IMR-90 (cell line): ENCODE measurements at regions not wholly inside any gene's neighbourhood (a gene's known extent, or its start where the extent isn't known, plus 50 kb on each side); places are given as distances from the start of the nearest gene placed in this dataset.

Experiments used
- ATAC-seq: fragments of 200-7000 bp; cut with Tn5 transposase; 2 replicates; pipeline ENCODE4 v1.9.1; 2020; ENCODE audit warnings: low read depth, mild to moderate bottlenecking, moderate library complexity
- BruUV-seq: library from RNA; stranded (reverse); fragments of 400-500 nt; replicated peaks from 2 replicates; lab custom pipeline; 2021; lab: Mats Ljungman, UMichigan
- CTCF ChIA-PET: fragments of 300-600 bp; formaldehyde crosslinking; extraction: SDS; loops from one replicate; lab custom pipeline; 2021; ENCODE audit warnings: antibody characterized with exemption; lab: Yijun Ruan, JAX
- POLR2A ChIA-PET: fragments of 300-600 bp; sonication (Branson Sonifier 250); formaldehyde crosslinking; loops from one replicate; lab custom pipeline; 2022; ENCODE audit warnings: antibody characterized with exemption; ENCODE audit not compliant: unreplicated experiment; lab: Charles Lee
- DNase-seq: peaks from one replicate; pipeline ENCODE4 v3.0.0; 2013
- H2AFZ ChIP-seq: replicated peaks from 2 replicates; pipeline ENCODE3; 2013; ENCODE audit warnings: low read length, mild to moderate bottlenecking; ENCODE audit not compliant: poor library complexity
- H2AK5ac ChIP-seq: 2 replicates; pipeline ENCODE4 v1.6.1; 2013; ENCODE audit warnings: low read depth, low read length, inconsistent platforms
- H2AK9ac ChIP-seq: replicated peaks from 2 replicates; pipeline ENCODE3; 2013; ENCODE audit warnings: mild to moderate bottlenecking, low read depth, low read length, moderate library complexity; ENCODE audit not compliant: poor library complexity
- H2BK120ac ChIP-seq: 2 replicates; pipeline ENCODE4 v1.6.1; 2013; ENCODE audit warnings: low read depth, low read length, inconsistent platforms
- H2BK15ac ChIP-seq: 3 replicates; pipeline ENCODE4 v1.6.1; 2013; ENCODE audit warnings: low read depth, low read length, inconsistent platforms
- H2BK20ac ChIP-seq: 2 replicates; pipeline ENCODE4 v1.6.1; 2013; ENCODE audit warnings: low read depth, mild to moderate bottlenecking, inconsistent platforms, low read length, moderate library complexity
- H2BK5ac ChIP-seq: 2 replicates; pipeline ENCODE4 v1.6.1; 2013; ENCODE audit warnings: mild to moderate bottlenecking, low read depth, low read length, inconsistent platforms; ENCODE audit not compliant: poor library complexity, severe bottlenecking
- H3K14ac ChIP-seq: replicated peaks from 2 replicates; pipeline ENCODE4 v1.6.1; 2013; ENCODE audit warnings: low read depth, low read length, inconsistent platforms
- H3K18ac ChIP-seq: 2 replicates; pipeline ENCODE4 v1.6.1; 2013; ENCODE audit warnings: low read depth, low read length, control low read depth
- H3K23ac ChIP-seq: 2 replicates; pipeline ENCODE4 v1.6.1; 2013; ENCODE audit warnings: low read depth, low read length, inconsistent platforms
- H3K27ac ChIP-seq: 2 replicates; pipeline ENCODE4 v1.5.1; 2013; ENCODE audit warnings: mild to moderate bottlenecking, control low read depth, low read length; ENCODE audit not compliant: insufficient read depth
- H3K27me3 ChIP-seq: 2 replicates; pipeline ENCODE4 v1.6.1; 2013; ENCODE audit warnings: low read length; ENCODE audit not compliant: control insufficient read depth, insufficient read depth
- H3K36me3 ChIP-seq: 2 replicates; pipeline ENCODE4 v1.6.1; 2013; ENCODE audit warnings: low read length, mixed read lengths; ENCODE audit not compliant: control insufficient read depth, insufficient read depth
- H3K4ac ChIP-seq: 2 replicates; pipeline ENCODE4 v1.6.1; 2013; ENCODE audit warnings: low read depth, low read length, inconsistent platforms
- H3K4me1 ChIP-seq: 2 replicates; pipeline ENCODE4 v1.6.1; 2013; ENCODE audit warnings: low read length, mixed read lengths; ENCODE audit not compliant: control insufficient read depth, insufficient read depth
- H3K4me2 ChIP-seq: 2 replicates; pipeline ENCODE4 v1.6.1; 2013; ENCODE audit warnings: low read depth, mild to moderate bottlenecking, control low read depth, low read length, moderate library complexity
- H3K4me3 ChIP-seq: 2 replicates; pipeline ENCODE4 v1.5.1; 2013; ENCODE audit warnings: low read depth, mild to moderate bottlenecking, control low read depth, low read length, moderate library complexity; ENCODE audit not compliant: insufficient read depth
- H3K56ac ChIP-seq: 2 replicates; pipeline ENCODE4 v1.6.1; 2013; ENCODE audit warnings: low read length, inconsistent platforms; ENCODE audit not compliant: insufficient read depth; ENCODE audit errors: extremely low read depth
- H3K79me1 ChIP-seq, 2 experiments: 2 replicates each; pipeline ENCODE4 v1.6.1; 2013; ENCODE audit warnings: low read length in 2 of 2, inconsistent platforms in 1 of 2, low read depth in 1 of 2
- H3K9ac ChIP-seq: 2 replicates; pipeline ENCODE4 v1.6.1; 2013; ENCODE audit warnings: low read depth, low read length, control low read depth
- H3K9me1 ChIP-seq: 2 replicates; pipeline ENCODE4 v1.6.1; 2013; ENCODE audit warnings: low read length, inconsistent platforms; ENCODE audit not compliant: insufficient read depth
- H3K9me3 ChIP-seq: 2 replicates; pipeline ENCODE4 v1.6.1; 2013; ENCODE audit warnings: low read length; ENCODE audit not compliant: control insufficient read depth, insufficient read depth
- H4K20me1 ChIP-seq: 2 replicates; pipeline ENCODE4 v1.6.1; 2013; ENCODE audit warnings: low read length, inconsistent platforms; ENCODE audit not compliant: insufficient read depth
- H4K5ac ChIP-seq: 2 replicates; pipeline ENCODE4 v1.6.1; 2013; ENCODE audit warnings: mild to moderate bottlenecking, low read depth, low read length, control low read depth
- H4K8ac ChIP-seq, 2 experiments: 2 replicates each; pipeline ENCODE4 v1.6.1; 2013; ENCODE audit warnings: low read depth in 2 of 2, low read length in 2 of 2, control low read depth in 1 of 2, inconsistent platforms in 1 of 2
- H4K91ac ChIP-seq: 2 replicates; pipeline ENCODE4 v1.6.1; 2013; ENCODE audit warnings: low read depth, low read length, inconsistent platforms; ENCODE audit not compliant: insufficient read depth
- CEBPB ChIP-seq: IDR thresholded peaks from 2 replicates; pipeline ENCODE4 v1.6.1; 2012; ENCODE audit warnings: low read depth, low read length, improper control_type of control experiment
- MAFK ChIP-seq: IDR thresholded peaks from 2 replicates; pipeline ENCODE4 v1.6.1; 2012; ENCODE audit warnings: low read depth, low read length, improper control_type of control experiment
- MAZ ChIP-seq: IDR thresholded peaks from 2 replicates; pipeline ENCODE4 v1.6.1; 2012; ENCODE audit warnings: low read depth, mild to moderate bottlenecking, low read length, improper control_type of control experiment, moderate library complexity, borderline replicate concordance
- POLR2A ChIP-seq: IDR thresholded peaks from 2 replicates; pipeline ENCODE4 v1.6.1; 2012; ENCODE audit warnings: mild to moderate bottlenecking, low read depth, low read length
- RAD21 ChIP-seq: IDR thresholded peaks from 2 replicates; pipeline ENCODE4 v1.6.1; 2012; ENCODE audit warnings: low read length, improper control_type of control experiment
- SMC3 ChIP-seq: fragments of 150-350 bp; IDR thresholded peaks from 2 replicates; pipeline ENCODE4 v1.6.1; 2016; ENCODE audit warnings: low read depth, mild to moderate bottlenecking, antibody characterized with exemption, low read length, moderate library complexity
- WGBS, 2 experiments: methylation state at CpG; one replicate each; pipeline versions ENCODE4 v1.1.5 to v1.1.7; 2013; ENCODE audit warnings: missing lambda C conversion rate in 2 of 2; ENCODE audit not compliant: insufficient read length in 1 of 2; ENCODE audit errors: extremely low coverage in 2 of 2; 5-methylcytosine and 5-hydroxymethylcytosine counted together
- dilution Hi-C: fragments of 300-500 bp; cut with HindIII; formaldehyde crosslinking; loops from one replicate; pipeline ENCODE4 v1.14.3; 2018; ENCODE audit warnings: low sequenced_read_pairs; ENCODE audit not compliant: unreplicated experiment
- in situ Hi-C: fragments of 300-500 bp; cut with MboI; formaldehyde crosslinking; loops from 3 replicates; pipeline ENCODE4 v1.14.3; 2019; ENCODE audit warnings: low sequenced_read_pairs, inconsistent platforms, mixed read lengths
- intact Hi-C: fragments of 100-400 bp; cut with micrococcal nuclease; formaldehyde crosslinking; loops from 2 replicates; pipeline ENCODE4 v1.10.0; 2022
- TF ChIP-seq, protein P1 (sequence below): conservative IDR thresholded peaks from 2 replicates; pipeline ENCODE4 v1.5.1; 2012; ENCODE audit warnings: mild to moderate bottlenecking, low read depth, low read length, improper control_type of control experiment
- TF ChIP-seq, protein P2 (sequence below): fragments of 150-350 bp; IDR thresholded peaks from 2 replicates; pipeline ENCODE4 v1.6.1; 2016; ENCODE audit warnings: low read depth, mild to moderate bottlenecking, low read length, moderate library complexity, borderline replicate concordance

DNA sequence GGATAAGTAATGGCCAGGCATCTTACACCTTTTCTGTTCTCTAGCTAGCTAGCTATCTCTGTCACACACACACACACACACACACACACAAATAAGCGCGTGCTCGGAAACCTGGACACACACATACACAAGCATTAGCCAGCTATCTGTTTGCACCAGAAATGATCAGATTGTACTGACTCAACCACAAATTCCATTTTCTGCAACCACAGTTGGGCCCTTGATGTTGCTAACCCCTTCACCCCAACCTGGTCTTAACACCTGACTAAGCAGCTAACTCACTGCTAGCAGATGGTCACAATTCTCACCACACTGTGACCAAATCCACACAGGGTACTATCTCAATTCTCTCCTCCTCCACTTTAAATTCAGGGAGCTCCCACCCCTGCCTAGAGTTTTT is 183.0 kb upstream of the THBS1 start:
- Histone ChIP-seq H2BK5ac (no peak overlapping the region), H3K56ac (no peak overlapping the region), H4K91ac (no peak overlapping the region), H4K5ac (no peak overlapping the region), H2AK5ac (no peak overlapping the region), H3K79me1 (no peaks in the 10 kb centered on the region), H3K14ac (no peak overlapping the region; the same call in 1 of the 2 replicates), H2AK9ac (no peak overlapping the region), H3K9me3 (no peaks in the 10 kb centered on the region), H3K27ac (no peak overlapping the region), H2BK15ac (no peak overlapping the region), H3K4me2 (no peak overlapping the region), H3K4me3 (no peak overlapping the region), H2BK20ac (no peak overlapping the region), H3K23ac (no peak overlapping the region), H3K27me3 (no peaks in the 10 kb centered on the region), H2BK120ac (no peak overlapping the region), H4K20me1 (no peaks in the 10 kb centered on the region), H4K8ac (no peak overlapping the region), H3K9ac (no peak overlapping the region), H3K4ac (no peak overlapping the region), H3K36me3 (no peaks in the 10 kb centered on the region), H3K18ac (no peak overlapping the region), H2AFZ (no peak overlapping the region), H3K9me1 (no peaks in the 10 kb centered on the region), H3K4me1 (peaks cover 2% of the 10 kb centered on the region; the same call in 1 of the 2 replicates)
- intact Hi-C loops: no loop called here
- TF ChIP-seq, protein P1, sequence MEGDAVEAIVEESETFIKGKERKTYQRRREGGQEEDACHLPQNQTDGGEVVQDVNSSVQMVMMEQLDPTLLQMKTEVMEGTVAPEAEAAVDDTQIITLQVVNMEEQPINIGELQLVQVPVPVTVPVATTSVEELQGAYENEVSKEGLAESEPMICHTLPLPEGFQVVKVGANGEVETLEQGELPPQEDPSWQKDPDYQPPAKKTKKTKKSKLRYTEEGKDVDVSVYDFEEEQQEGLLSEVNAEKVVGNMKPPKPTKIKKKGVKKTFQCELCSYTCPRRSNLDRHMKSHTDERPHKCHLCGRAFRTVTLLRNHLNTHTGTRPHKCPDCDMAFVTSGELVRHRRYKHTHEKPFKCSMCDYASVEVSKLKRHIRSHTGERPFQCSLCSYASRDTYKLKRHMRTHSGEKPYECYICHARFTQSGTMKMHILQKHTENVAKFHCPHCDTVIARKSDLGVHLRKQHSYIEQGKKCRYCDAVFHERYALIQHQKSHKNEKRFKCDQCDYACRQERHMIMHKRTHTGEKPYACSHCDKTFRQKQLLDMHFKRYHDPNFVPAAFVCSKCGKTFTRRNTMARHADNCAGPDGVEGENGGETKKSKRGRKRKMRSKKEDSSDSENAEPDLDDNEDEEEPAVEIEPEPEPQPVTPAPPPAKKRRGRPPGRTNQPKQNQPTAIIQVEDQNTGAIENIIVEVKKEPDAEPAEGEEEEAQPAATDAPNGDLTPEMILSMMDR: no peak
- TF ChIP-seq POLR2A (no peak), SMC3 (no peak), MAZ (no peak), MAFK (no peak), RAD21 (no peak), CEBPB (no peak)
- TF ChIP-seq, protein P2, sequence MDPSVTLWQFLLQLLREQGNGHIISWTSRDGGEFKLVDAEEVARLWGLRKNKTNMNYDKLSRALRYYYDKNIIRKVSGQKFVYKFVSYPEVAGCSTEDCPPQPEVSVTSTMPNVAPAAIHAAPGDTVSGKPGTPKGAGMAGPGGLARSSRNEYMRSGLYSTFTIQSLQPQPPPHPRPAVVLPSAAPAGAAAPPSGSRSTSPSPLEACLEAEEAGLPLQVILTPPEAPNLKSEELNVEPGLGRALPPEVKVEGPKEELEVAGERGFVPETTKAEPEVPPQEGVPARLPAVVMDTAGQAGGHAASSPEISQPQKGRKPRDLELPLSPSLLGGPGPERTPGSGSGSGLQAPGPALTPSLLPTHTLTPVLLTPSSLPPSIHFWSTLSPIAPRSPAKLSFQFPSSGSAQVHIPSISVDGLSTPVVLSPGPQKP: no peak
- ATAC-seq (no peak), DNase-seq (no peak)
- CTCF ChIA-PET: interaction anchor here (1.3 kb wide), 1 partner anchor 12 kb away, joined by 3 read pairs; no protein-coding TSS in a partner anchor
- BruUV-seq: no TSS peak
- POLR2A ChIA-PET: no interaction called here
- in situ Hi-C loops: no loop called here
- no CpG with 5 or more reads among the region's 3 CpGs for WGBS, 2 experiments
- dilution Hi-C loops: no loop called here
